Esophagus muscularis mucosa (tissue), 4 donors: ENCODE measurements at regions not wholly inside any gene's neighbourhood (a gene's known extent, or its start where the extent isn't known, plus 50 kb on each side); places are given as distances from the start of the nearest gene placed in this dataset.
A peak's percentile ranks its signal among the peaks of the same experiment; 100 is the strongest.

Experiments used
- DNase-seq: peaks from one replicate; pipeline ENCODE4 v3.0.0-alpha.2; 2017; ENCODE audit errors: extremely low spot score
- H3K27ac ChIP-seq, 4 donors: fragments of 200-600 bp; sonication (generic); replicated peaks in 1 of 4; 1 replicate in 3 of 4; 2 replicates in 1 of 4; pipeline ENCODE4 v1.5.1; 2016 to 2019; ENCODE audit warnings: mild to moderate bottlenecking in 1 of 4
- H3K27me3 ChIP-seq, 4 donors: fragments of 200-600 bp; sonication (generic); one replicate each; pipeline versions ENCODE4 v1.5.1 to v1.6.0; 2016 to 2019
- H3K36me3 ChIP-seq, 4 donors: fragments of 200-600 bp; sonication (generic); one replicate each; pipeline ENCODE4 v1.5.1; 2016 to 2019
- H3K4me1 ChIP-seq, 4 donors: fragments of 200-600 bp; sonication (generic); one replicate each; pipeline ENCODE4 v1.5.1; 2016 to 2019
- H3K4me3 ChIP-seq, 4 donors: fragments of 200-600 bp; sonication (generic); 1 replicate in 2 of 4; 2 replicates in 2 of 4; pipeline ENCODE4 v1.5.1; 2016 to 2019; ENCODE audit warnings: mild to moderate bottlenecking in 4 of 4, moderate library complexity in 1 of 4
- H3K9me3 ChIP-seq, 4 donors: fragments of 200-600 bp; sonication (generic); 1 replicate in 3 of 4; 2 replicates in 1 of 4; pipeline ENCODE4 v1.5.1; 2016 to 2019
- EP300 ChIP-seq: sonication (generic); formaldehyde crosslinking; IDR thresholded peaks from one replicate; pipeline ENCODE4 v1.6.1; 2017; ENCODE audit warnings: antibody characterized with exemption
- POLR2A ChIP-seq: fragments of 450-650 bp; IDR thresholded peaks from one replicate; pipeline ENCODE4 v1.6.1; 2017; ENCODE audit warnings: antibody characterized with exemption, moderate library complexity, mild to moderate bottlenecking, low read depth
- POLR2AphosphoS5 ChIP-seq, 2 donors: sonication (generic); formaldehyde crosslinking; IDR thresholded peaks; one replicate each; pipeline ENCODE4 v1.6.1; 2017; ENCODE audit warnings: antibody characterized with exemption in 2 of 2
- WGBS: methylation state at CpG from one replicate; pipeline ENCODE4 v1.1.5; 2018; 5-methylcytosine and 5-hydroxymethylcytosine counted together
- intact Hi-C: fragments of 100-400 bp; cut with DNase I; formaldehyde crosslinking; loops from one replicate; pipeline ENCODE4 v1.15.1; 2023
- TF ChIP-seq, protein P1 (sequence below), 3 experiments: fragments of 200-600 bp in 2 of 3; fragments of 450-650 bp in 1 of 3; sonication (generic) in 2 of 3; IDR thresholded peaks; one replicate each; pipeline ENCODE4 v1.5.1; 2017 to 2019; ENCODE audit warnings: antibody characterized with exemption in 3 of 3, mild to moderate bottlenecking in 2 of 3, moderate library complexity in 1 of 3

DNA sequence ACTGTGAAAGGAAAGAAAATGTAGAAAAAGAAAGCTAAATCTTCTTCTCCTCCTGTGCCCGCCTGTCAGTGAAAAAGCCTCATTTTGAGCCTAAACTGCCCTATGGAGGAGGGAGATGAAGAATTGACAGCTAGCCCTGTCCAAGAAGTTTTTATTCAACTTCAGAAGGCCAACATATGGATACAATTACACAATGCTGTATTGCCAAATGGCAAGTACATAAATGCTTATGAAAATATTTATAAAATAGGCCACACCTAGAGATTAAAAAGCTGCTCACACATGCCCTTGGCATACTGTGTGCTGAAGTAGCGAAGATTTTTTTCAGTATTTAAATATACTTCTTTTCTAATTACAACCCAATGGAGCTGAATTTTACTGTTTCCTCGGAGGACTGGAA is 65.1 kb upstream of the NEBL start:
- intact Hi-C loops = no loop called here

DNA sequence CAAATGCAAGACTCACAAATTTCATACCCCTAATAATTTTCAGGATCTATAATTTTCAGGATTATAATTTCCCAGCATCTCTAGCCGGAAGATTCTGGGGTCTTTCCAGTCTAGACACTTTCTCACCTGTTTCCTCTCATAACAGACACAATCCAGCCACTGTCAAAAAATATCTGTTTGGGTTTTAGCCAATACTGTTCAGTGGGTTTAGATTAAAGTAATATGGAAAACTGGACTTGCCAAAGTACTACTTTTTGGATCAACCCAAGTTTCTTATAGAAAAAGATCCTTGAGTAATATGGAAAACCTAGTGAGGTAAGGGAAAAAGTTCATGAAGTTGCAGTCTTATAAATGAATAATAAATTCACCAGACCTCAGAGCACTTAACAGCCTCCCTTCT is 62.1 kb upstream of the NEBL start:
- TF ChIP-seq, protein P1, sequence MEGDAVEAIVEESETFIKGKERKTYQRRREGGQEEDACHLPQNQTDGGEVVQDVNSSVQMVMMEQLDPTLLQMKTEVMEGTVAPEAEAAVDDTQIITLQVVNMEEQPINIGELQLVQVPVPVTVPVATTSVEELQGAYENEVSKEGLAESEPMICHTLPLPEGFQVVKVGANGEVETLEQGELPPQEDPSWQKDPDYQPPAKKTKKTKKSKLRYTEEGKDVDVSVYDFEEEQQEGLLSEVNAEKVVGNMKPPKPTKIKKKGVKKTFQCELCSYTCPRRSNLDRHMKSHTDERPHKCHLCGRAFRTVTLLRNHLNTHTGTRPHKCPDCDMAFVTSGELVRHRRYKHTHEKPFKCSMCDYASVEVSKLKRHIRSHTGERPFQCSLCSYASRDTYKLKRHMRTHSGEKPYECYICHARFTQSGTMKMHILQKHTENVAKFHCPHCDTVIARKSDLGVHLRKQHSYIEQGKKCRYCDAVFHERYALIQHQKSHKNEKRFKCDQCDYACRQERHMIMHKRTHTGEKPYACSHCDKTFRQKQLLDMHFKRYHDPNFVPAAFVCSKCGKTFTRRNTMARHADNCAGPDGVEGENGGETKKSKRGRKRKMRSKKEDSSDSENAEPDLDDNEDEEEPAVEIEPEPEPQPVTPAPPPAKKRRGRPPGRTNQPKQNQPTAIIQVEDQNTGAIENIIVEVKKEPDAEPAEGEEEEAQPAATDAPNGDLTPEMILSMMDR (IDR thresholded peaks at IDR 0.05) = no peak
- no peaks in the 10 kb centered on the region for H3K9me3 ChIP-seq
- intact Hi-C loops = no loop called here
- H3K36me3 ChIP-seq = no peaks in the 10 kb centered on the region
- H3K4me1 ChIP-seq = no peaks in the 10 kb centered on the region
- H3K27me3 ChIP-seq = no peaks in the 10 kb centered on the region
- no peak overlapping the region for H3K4me3 ChIP-seq
- DNase-seq = no peak
- 70% methylated on average over 1 of the region's 1 CpG for WGBS
- no peak overlapping the region for H3K27ac ChIP-seq

More for the DNA sequence above, 65.1 kb upstream of the NEBL start:
- H3K27me3 ChIP-seq = no peaks in the 10 kb centered on the region
- DNase-seq = no peak
- TF ChIP-seq POLR2AphosphoS5 (IDR thresholded peaks at IDR 0.05) (no peak), EP300 (no peak), POLR2A (no peak)
- TF ChIP-seq, protein P1 (IDR thresholded peaks at IDR 0.05) = no peak
- H3K9me3 ChIP-seq = no peaks in the 10 kb centered on the region
- no peaks in the 10 kb centered on the region for H3K4me1 ChIP-seq
- 73% methylated on average over 3 of the region's 3 CpGs for WGBS
- no peak overlapping the region for H3K4me3 ChIP-seq
- no peak overlapping the region for H3K27ac ChIP-seq
- no peaks in the 10 kb centered on the region for H3K36me3 ChIP-seq

DNA sequence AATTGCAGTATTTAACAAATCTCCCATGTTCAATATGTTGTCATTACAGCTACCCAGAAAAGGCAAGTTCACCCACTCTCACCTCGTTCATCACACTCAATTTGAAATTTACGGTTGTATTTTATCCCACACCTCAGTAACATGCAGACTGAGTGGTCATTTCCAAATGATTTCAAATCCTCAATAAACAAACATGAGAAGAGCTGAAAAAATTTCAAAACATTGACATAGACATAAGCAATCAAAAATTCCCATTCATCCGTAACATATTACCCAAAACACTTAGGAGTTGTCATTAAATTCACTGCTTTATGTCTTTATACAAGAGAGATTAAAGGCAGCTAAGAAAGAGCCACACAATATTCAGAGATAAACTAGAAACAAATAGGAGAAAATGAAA is 61.7 kb upstream of the NEBL start:
- no peak overlapping the region for H3K4me3 ChIP-seq
- H3K27ac ChIP-seq = no peak overlapping the region
- no peaks in the 10 kb centered on the region for H3K4me1 ChIP-seq
- H3K9me3 ChIP-seq = no peaks in the 10 kb centered on the region
- no peak for DNase-seq
- no peaks in the 10 kb centered on the region for H3K36me3 ChIP-seq
- no peaks in the 10 kb centered on the region for H3K27me3 ChIP-seq
- intact Hi-C loops = no loop called here
- WGBS = 61% methylated on average over 3 of the region's 3 CpGs
- TF ChIP-seq, protein P1 (IDR thresholded peaks at IDR 0.05) = no peak
- TF ChIP-seq POLR2A = no peak
- TF ChIP-seq POLR2AphosphoS5 (IDR thresholded peaks at IDR 0.05) = no peak
- no peak for TF ChIP-seq EP300

DNA sequence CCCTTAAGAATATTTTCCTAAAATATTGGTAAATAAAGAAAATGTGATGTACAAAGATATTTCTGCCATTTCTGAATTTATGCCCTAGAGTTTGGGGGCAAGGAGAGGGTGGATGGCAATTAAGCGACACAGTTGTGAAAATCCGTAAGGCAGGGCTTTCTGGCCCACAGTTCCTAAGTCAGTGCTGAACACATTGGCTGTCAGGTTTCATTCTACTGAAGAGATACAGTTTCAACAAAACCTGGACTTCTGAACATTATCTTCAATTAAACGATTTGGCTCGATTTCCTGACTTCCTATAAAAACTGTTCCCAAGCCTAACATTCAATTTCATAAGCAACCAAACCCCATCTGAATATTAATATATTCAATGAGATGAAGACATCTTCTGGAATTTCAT is 61.1 kb upstream of the NEBL start:
- Histone ChIP-seq H3K4me3 (no peak overlapping the region), H3K27me3 (no peaks in the 10 kb centered on the region), H3K4me1 (no peaks in the 10 kb centered on the region), H3K36me3 (no peaks in the 10 kb centered on the region), H3K9me3 (no peaks in the 10 kb centered on the region), H3K27ac (no peak overlapping the region)
- intact Hi-C loops = no loop called here
- TF ChIP-seq EP300 (no peak), POLR2A (no peak), POLR2AphosphoS5 (IDR thresholded peaks at IDR 0.05) (no peak)
- TF ChIP-seq, protein P1 (IDR thresholded peaks at IDR 0.05) = no peak
- WGBS = 78% methylated on average over 4 of the region's 4 CpGs
- peak; percentile 45 for DNase-seq

DNA sequence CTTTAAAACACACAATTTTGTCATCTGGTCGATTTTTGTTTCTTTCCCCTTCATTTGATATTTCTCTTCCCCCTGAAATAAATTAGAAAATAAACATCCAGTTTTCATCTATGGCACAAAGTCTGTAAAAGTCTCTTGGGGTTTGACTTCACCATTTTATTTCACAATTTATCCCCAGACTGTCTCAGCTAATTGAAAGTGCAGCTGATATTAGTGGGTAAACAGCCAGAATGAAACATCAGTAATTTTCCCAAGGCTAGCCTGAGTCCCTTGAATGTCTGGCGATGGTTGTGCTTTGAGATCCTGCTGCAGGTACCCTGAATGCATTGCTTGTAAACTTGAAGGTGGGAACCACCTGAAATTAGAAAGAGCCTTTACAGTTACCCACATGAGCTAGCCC is 60.6 kb upstream of the NEBL start:
- TF ChIP-seq POLR2A (no peak), POLR2AphosphoS5 (IDR thresholded peaks at IDR 0.05) (no peak), EP300 (no peak)
- TF ChIP-seq, protein P1 (IDR thresholded peaks at IDR 0.05) = no peak
- Histone ChIP-seq H3K27ac (no peak overlapping the region), H3K9me3 (no peaks in the 10 kb centered on the region), H3K27me3 (no peaks in the 10 kb centered on the region), H3K4me3 (no peak overlapping the region), H3K4me1 (no peaks in the 10 kb centered on the region), H3K36me3 (no peaks in the 10 kb centered on the region)
- intact Hi-C loops = no loop called here
- peak; percentile 62 for DNase-seq
- 43% methylated on average over 2 of the region's 2 CpGs for WGBS
